HAP-1 (cell line): ENCODE measurements at regions not wholly inside any gene's neighbourhood (a gene's known extent, or its start where the extent isn't known, plus 50 kb on each side); places are given as distances from the start of the nearest gene placed in this dataset.

Experiments used
- DNase-seq, 2 experiments: peaks; one replicate each; pipeline ENCODE4 v3.0.0-alpha.2; 2016 to 2020; ENCODE audit warnings: low spot score in 2 of 2
- H3K27me3 ChIP-seq: fragments of 250-450 bp; sonication (Bioruptor Pico); 2 replicates; pipeline ENCODE4 v1.5.1; 2020; ENCODE audit warnings: low read depth, mild to moderate bottlenecking, moderate library complexity
- H3K36me3 ChIP-seq: fragments of 250-450 bp; sonication (Bioruptor Pico); replicated peaks from 2 replicates; pipeline ENCODE4 v1.5.1; 2020; ENCODE audit warnings: mild to moderate bottlenecking
- H3K4me1 ChIP-seq: fragments of 250-450 bp; sonication (Bioruptor Pico); 2 replicates; pipeline ENCODE4 v1.5.1; 2020; ENCODE audit warnings: mild to moderate bottlenecking
- H3K4me3 ChIP-seq: fragments of 250-450 bp; sonication (Bioruptor Pico); 2 replicates; pipeline ENCODE4 v1.5.1; 2020; ENCODE audit warnings: mild to moderate bottlenecking, moderate library complexity
- H3K9me3 ChIP-seq: fragments of 250-450 bp; sonication (Bioruptor Pico); 2 replicates; pipeline ENCODE4 v1.5.1; 2020; ENCODE audit warnings: mild to moderate bottlenecking, moderate library complexity
- in situ Hi-C: fragments of 300-500 bp; cut with MboI; formaldehyde crosslinking; loops from 3 replicates; pipeline ENCODE4 v1.14.3; 2020; ENCODE audit warnings: low sequenced_read_pairs, inconsistent platforms, mixed read lengths

DNA sequence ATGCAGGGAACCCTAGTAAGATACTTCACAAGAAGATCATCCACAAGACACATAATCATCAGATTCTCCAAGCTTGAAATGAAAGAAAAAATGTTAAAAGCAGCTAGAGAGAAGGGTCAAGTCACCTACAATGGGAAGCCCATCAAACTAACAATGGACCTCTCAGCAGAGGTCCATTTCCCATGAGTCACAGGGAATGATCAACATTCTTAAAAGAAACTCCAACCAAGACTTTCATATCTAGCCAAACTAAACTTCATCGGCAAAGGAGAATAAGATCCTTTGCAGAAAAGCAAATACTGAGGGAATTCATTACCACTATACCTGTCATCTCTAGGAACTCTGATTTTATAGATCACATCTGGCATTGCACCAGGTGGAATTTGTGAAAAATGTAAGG is 52.9 kb upstream of the SPATA31E1 start:
- in situ Hi-C loops = no loop called here
- no peaks in the 10 kb centered on the region; the same call in 1 of the 2 replicates for H3K27me3 ChIP-seq

DNA sequence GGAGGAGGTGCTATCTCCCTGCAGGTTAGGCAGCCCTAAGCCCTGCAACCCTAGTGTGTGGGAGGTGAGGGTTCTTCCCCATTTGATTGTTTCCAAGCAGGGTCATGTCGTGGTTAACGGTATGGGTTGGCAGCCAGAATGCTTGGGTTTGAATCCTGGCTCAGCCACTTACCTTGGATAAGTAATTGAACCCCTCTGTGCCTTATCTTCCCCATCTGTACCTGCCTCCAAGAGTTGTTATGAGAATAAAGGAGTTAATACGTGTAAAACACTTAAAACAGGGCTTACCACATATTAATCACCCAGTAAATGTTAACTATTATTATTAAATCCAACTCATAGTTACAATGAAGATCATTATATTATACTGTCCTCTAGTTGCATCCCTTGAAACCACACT is 52.2 kb upstream of the SPATA31E1 start:
- in situ Hi-C loops = no loop called here
- H3K27me3 ChIP-seq = no peaks in the 10 kb centered on the region; the same call in 1 of the 2 replicates
- no peak for DNase-seq

More for the DNA sequence above, 52.9 kb upstream of the SPATA31E1 start:
- Histone ChIP-seq H3K9me3 (no peaks in the 10 kb centered on the region), H3K4me1 (no peaks in the 10 kb centered on the region), H3K4me3 (no peak overlapping the region), H3K36me3 (no peaks in the 10 kb centered on the region)
- DNase-seq = no peak

DNA sequence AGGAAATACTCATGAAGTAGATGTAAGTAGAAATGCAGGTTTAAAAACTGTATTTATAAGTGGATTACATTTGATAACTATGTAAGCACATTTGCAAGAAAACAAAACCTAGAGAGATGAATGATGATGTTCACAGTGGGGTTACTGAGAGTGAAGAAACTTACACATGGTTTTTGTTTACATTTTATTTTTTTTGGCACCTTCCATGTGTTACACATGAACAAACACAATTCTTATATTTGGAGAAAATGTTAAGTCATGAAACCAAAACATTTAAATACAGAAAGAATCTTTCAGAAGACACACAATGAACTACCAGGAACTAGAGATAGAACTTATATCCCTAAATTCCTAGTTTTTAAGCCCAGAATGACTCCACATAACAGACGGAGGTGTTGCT is 51.5 kb upstream of the SPATA31E1 start:
- no peaks in the 10 kb centered on the region for H3K4me1 ChIP-seq
- DNase-seq = no peak
- in situ Hi-C loops = no loop called here
- H3K9me3 ChIP-seq = no peaks in the 10 kb centered on the region
- H3K4me3 ChIP-seq = no peak overlapping the region
- no peaks in the 10 kb centered on the region for H3K36me3 ChIP-seq
- H3K27me3 ChIP-seq = no peaks in the 10 kb centered on the region; the same call in 1 of the 2 replicates

More for the DNA sequence above, 52.2 kb upstream of the SPATA31E1 start:
- Histone ChIP-seq H3K4me3 (no peak overlapping the region), H3K36me3 (no peaks in the 10 kb centered on the region), H3K4me1 (no peaks in the 10 kb centered on the region), H3K9me3 (no peaks in the 10 kb centered on the region)
